NCI-H187 (cell line): ENCODE measurements at regions not wholly inside any gene's neighbourhood (a gene's known extent, or its start where the extent isn't known, plus 50 kb on each side); places are given as distances from the start of the nearest gene placed in this dataset.

Experiments used
- DNase-seq, 2 experiments: peaks; one replicate each; lab custom pipeline; 2025; lab: John Stamatoyannopoulos, UW

DNA sequence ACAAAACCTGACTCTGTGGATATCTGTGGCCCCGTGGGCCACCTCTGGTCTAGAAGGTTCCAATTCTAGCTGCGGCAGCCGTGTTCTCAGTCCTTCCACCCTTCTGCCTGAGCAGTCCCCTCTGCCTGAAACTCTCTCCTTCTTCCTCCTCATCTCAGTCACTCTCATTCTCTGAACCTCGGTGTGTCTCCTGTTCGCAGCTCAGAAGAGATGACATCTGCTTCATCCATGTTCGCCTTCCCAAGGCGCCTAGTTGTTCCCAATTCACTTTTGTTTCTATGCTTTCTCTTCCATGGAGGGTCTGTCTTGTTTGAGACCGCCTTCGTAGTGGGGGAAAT is 95.5 kb downstream of the CEBPB start:
- DNase-seq = no peak

DNA sequence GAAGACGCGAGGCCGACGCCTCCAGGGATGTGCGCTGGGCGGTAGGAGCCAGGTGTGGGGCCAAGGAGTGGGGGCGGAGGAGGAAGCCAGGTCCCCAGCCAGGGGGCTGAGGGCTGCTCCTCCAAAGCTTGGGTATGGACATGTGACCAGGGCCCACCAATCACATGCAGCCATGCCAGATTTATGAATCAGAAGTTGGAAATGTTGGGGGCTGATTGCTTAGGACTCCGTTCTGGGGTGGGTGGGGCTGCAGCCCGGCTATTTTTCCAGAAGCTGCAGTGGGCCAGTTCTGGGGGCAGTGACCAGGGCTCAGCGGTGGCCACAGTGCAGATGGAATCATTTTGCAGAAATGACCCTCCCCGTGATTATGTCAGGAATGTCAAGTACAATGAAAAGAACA is 96.0 kb downstream of the CEBPB start:
- DNase-seq = no peak

DNA sequence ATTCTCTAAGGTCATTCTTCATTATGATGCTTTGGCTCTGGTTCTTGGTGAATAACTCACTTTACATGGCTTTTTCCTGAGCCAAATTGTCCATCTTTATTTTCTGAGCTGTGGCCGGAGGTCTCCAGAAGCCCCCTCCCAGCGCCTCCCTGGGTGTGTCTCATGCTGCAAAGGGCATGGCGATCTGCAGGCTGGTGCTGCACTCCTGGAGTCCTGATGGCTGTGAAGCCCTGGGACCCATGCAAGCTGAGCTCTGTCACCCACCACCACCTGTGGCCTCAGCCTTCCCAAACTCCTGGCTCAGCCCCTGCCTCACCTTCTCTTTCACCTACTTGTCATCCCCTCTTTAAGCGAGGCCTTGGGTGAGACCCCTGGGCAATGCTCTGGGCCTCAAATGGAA is 96.9 kb downstream of the CEBPB start:
- no peak for DNase-seq

DNA sequence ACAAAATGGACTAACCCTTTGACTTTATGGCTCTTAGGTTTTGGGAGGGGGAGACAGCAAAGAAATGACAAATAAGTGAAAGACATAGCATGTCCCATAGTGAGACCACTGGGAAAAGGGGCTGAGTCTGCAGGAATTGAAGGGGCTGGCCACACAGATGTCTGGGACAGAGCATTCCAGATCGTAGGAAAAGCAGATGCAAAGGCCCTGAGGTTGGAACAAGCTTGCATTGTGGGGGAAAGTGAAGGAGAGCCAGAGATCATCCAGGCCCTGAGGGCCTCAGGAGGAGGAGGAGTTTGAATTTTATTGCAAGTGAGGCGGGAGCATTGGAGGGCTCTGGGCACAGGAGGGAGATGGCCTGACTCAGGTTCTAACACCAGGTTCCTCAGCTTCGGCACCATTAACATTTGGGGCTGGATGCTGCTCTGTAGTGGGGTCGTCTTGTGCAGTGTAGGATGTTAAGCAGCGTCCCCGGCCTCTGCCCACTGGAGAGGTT is 97.5 kb downstream of the CEBPB start:
- no peak for DNase-seq

DNA sequence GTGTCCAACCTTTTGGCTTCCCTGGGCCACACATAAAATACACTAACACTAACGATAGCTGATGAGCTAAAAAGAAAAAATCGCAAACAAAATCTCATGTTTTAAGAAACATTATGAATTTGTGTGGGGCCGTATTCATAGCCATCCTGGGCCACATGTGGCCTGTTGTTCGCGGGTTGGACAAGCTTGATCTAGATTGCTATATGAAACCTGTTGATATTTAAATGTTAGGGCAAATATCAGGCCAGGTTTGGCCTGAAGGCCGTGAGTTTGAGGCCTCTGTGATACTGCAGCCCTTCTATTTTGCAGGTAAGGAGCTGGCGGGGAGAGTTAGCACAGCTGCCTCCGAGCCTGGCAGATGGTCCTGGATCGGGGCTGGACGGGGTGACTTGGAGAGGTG is 99.0 kb downstream of the CEBPB start:
- no peak for DNase-seq

DNA sequence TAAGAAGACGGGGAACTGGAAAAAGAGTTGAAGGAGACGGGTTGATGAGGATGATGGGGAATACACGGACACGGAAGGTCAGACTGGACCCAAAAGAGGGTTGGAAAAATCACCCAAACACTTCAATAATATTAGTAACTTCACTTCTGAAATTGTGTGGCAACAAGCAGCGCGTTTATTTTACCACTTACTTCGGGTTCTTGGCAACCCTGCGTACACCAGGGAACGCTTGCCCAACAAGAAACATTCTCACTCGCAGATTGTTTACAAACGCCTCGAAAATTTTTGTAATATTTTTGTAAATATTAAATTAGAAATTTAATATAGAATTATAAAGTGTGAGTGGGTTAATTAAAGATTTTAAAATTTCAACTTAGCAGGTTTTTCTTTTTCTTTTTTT is 99.5 kb downstream of the CEBPB start:
- no peak for DNase-seq

DNA sequence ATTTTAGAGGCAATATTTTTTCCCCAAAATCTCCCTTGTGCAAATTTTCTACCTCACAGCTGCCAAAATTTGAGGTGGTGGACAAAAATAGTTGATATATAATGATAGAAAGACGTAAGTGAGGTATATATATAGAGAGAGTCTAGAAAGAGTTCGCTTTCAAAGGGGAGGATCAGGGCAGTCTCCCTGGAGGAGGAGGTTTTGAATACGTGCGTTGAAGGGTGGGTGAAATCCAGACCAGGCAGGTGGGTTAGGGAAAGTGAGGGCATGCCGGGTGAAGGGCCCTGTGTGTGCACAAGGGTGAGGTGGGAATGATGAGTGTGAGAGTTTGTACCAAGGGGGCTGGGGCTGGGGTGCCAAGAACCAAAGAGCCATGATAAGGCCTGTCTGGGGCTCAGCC is 100.2 kb downstream of the CEBPB start:
- DNase-seq = no peak

DNA sequence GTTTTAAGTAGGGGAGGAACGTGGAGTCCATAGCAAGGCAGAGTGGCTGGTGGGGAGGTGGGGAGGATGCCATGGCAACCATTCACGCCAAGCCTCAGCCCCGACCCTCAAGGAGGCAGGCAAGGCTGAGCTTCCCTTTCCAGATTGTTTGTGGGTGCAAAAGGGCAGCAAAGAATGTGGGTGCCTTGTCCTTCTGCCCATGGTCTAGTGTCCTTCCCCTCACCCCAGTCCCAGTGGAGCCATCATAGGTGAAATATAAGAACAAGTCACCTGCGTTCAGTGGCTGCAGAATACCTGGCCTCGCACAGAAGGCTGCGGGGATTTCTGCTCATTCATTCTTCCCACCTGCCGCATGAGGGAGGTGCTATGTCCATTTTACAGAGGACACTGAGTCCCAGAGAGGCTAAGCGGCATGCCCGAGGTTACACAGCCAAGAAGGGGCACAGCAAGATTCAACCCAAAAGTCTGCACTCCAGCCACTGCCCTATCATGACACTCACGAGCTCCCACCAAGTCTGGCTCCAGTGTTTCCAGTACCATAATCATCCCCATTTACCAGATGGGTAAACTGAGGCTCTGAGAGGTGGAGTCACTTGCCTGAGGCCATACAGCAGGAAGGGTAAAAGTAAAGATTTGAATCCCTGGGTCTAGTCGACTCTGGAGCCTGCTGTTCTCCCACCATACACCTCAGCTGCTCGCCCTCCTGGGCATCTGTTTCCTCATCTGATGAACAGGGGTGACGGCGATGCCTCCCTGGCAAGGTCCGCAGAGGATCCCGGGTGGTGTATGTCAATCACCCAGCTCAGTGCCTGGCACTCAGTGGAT is 100.8 kb downstream of the CEBPB start:
- DNase-seq = no peak

DNA sequence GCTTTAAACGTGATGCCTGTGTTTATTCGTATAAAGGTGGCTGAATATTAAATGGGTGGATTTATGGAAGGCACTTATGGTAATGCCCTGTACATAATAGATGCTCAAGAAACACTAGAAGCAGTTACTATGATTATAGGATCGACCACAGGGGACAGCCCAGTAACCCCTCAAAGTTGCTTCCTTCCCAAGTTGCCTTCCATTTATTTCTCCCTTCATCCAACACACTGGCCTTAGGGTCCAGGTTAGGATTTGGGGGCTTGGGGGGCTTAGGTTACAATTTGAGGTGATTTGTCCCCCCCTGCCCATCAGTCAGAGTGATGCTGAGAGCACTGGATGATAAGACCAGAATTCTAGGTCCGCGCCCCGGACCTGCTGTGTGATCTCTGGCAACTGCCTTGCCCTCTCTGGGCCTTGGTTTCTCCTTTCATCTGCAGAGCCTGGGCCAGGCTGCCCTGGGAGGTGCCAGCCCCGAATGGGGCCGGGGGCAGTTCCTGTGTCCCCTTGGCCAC is 101.5 kb downstream of the CEBPB start:
- no peak for DNase-seq

DNA sequence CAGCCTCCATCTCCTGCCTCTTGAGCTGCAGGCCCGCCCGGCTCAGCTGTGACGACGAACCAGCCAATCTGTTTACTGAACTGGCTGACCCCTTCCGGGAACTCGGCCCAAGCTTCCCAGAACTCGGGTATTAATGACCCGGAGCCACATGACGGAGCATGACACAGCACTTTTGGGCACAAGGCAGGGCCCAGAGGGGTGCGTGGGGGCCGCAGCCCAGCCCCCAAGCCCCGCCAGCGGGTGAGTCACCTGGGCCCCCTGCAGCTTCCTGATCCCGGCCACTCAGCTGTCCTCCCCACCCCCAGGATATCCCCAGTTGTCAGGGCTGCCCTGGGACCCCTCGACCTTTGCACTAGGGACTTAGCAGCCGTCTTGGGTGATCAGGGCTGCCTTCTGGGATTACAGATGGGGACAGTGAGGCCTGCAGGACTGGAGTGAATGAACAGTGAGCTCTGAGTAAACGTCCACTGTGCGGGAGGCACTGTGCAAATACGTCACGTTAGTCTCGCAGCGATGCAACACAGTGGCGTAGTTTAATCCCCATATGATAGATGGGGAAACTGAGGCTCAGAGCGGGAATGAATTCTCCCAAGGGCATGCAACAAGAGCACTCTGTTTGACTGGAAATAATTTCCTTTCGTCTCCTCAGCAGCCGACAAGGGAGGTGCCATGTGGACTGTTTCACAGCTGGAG is 102.1 kb downstream of the CEBPB start:
- no peak for DNase-seq

DNA sequence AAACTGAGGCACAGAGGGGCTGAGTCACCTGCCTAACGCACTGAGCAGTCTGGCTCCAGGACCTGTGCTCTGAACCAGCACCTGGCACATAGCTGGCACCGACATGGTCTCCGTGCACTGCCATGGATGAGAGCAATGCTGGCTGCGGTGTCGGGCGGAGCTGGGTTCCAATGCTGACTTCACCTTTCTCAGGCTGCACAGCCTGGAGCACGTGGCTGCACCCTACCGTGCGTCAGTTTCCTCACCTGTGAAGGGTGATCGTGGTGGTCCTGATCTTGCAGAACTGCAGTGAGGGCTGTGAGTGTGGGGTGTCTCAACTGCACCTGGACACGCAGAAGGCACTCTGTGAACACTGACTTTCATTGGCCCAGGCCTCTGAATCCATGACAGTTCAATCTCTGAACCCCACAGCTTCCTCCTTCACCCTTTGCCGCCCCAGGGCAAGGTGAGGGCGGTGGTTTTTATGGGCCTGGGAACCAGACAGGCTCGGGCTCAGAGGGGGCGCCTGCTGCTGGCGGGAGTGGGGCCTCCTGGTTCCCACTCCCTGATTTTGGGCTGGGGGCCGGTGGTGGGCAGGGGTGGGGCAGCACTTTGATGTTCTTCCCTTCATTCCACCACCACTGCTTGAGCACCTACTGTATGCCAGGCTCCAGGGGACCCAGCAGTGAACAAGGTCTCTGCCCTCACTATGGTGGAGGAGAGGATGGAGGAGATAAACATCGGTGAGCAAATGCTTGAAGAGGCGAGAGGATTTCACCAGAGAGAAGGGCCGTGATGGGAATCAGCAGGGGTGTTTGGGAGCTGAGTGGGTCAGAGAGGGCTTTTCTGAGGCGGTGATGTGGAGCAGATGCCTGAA is 102.9 kb downstream of the CEBPB start:
- DNase-seq = no peak

DNA sequence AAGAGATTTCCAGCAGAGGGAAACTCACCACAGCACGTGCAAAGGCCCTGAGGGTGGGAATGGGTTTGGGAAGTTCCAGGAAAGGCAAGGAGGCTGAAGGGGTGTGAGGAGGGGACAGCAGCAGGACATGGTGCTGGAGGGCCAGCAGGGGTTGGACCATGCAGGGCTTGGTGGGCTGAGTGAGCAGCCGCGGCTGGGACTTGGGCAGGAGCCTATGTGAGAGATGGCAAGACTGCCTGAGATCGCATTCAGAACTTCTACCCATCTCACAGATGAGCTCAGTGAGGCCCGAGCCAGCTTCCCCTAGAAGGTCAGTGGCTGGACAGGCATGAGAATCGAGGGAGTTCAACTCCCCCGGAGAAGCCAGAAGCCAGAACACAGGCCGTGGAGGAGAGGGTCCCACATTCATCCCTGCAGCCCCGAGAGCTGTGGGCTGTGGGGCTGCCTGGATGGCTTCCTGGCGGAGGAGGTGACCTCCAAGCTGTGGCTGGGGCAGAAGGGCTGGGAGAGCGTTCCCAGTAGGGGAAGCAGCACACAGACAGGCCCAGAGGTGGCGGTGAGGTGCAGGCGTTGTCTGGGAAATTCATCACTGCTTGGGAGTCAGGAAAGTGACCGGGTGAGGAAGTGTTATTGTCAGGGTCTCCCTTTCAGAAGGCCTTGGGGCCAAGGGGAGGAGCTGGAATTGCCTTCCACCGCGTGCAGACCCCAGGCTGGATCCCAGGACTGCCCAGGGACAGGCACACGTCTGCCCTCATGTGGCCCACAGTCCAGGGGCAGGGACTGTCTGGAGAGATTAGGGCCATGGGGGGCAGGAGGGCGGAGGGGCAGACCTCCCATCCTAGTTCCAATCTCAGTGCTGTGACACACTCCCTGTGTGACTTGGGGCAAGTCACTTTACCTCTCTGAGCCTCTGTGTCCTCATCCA is 103.8 kb downstream of the CEBPB start:
- no peak for DNase-seq

DNA sequence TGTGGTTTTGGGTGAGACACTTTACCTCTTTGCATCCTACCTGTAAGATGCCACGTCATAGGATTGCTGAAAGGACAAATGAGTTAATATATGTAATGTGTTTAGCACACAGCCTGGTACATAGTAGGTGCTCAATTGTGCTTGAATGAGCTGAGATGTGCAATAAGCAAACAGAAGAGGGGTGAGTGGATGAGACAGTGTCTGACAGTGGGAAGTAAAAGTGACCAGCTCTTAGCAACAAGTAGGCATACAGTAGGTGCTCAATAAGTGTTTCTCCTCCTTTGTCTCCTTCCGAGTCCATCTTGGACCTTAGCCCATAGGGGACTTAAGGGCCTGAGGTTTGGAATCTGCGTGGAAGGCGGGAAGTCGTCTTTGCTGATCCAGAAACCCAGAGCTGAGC is 104.7 kb downstream of the CEBPB start:
- no peak for DNase-seq

DNA sequence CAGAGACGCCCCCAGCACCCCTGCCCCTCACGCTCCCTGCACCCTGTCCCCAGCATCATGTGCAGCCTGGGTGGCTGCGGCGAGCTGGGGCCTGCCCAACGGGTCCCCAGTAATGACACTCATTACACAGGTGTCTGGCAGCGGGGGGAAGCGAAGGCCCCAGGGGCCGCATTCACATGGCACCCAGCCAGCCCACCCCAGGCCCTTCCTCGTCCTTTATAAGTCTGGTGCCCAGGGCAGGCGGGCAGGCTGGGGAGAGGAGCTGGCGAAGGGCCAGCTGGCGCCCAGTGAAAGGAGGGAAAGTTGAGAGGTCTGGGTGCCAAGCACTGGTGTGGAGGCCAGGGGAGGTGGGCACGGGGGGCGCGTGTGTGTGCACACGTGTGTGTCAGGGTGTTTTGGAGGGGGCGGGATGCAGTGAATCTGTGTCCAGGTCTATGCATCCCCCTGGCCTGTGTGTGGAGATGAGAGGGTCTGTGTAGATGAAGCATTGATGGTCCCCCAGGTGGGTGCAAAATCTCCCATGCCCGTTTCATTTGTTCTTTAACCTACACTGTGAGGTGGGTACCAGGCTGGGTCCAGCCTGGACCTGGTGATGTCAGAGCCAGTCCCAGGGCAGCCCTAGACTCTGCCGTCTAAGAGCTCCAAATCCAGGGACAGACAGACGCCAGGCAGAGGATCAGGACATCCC is 105.3 kb downstream of the CEBPB start:
- DNase-seq = no peak

DNA sequence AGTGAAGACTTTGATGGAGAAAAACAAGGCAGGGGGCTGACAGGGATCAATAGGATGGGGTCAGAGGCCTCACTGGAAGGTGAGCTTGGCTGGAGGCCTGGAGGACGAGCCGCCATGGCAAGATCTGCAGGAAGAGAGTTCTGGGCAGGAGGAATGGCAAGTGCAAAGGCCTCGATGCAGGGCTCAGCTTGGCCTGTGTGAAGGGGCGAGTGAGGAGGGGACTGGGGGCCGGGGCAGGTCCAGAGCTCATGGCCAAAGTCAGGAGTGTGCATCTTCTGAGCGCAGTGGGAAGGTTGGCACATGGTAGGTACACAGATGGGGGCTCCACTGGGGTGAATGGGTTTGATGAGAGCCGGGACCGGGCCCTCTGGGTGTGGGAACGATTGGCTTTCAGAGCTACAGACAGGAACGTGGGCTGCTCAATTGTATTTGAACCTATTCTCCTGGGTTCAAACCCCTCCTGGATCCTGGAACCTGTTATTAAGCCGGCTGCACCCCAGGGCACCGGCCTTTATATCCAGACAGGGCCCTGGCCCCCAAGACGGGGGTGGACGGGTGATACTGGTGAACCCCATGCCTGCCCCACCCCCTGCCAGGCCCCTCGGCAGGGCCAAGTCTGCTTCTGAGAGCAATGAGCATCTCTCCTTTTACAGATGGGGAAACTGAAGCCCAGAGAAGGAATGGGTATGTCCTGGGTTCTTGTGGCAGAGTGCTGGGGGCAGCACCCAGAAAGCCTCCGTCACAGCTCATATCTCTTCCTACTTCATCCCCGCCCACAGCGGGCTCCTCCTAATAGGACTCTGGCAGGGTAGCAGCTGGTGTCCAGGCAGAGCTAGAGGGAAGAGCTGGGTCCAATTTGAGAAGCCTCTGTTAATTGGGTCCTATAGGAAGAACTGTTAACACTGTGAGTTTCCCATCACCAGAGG is 106.1 kb downstream of the CEBPB start:
- no peak for DNase-seq

DNA sequence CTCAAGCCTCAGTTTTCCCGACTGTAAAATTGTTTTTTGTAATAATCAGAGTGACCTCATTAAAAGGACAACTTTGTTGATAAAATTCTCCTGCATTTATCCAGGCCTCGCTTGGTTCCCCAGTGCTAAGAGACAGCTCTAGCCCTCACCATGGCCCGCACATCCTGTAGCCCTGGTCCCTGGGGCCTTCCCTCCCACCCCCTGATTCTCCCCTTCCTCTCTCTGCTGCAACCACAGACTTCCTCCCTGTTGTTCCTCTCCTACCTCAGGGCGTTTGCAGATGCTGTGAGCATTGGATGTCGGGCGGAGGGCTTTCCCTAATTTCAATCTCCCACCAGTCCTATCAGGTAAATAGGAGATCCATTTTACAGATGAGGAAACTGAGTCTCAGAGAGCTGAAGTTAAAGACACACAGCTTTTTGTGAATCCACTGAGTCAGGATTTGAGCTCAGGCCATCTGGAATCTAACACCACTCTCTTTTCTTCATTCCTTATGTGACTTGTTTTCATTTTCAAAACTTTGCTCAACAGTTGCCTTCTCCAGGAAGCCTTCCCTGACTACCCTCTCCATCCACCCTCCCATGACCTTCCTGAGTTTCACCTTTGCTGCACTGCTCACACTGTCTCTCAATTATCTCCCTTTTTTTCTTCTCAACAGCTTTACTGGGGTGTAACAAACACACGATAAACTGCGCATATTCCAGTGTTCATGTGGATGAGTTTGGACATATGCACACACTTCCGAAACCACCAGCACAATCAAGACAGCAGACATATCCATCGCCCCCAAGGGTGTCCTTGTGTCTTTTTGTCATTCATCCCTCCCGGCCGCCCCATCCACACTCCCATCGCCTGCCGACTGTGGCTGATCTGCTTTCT is 107.1 kb downstream of the CEBPB start:
- DNase-seq = no peak

DNA sequence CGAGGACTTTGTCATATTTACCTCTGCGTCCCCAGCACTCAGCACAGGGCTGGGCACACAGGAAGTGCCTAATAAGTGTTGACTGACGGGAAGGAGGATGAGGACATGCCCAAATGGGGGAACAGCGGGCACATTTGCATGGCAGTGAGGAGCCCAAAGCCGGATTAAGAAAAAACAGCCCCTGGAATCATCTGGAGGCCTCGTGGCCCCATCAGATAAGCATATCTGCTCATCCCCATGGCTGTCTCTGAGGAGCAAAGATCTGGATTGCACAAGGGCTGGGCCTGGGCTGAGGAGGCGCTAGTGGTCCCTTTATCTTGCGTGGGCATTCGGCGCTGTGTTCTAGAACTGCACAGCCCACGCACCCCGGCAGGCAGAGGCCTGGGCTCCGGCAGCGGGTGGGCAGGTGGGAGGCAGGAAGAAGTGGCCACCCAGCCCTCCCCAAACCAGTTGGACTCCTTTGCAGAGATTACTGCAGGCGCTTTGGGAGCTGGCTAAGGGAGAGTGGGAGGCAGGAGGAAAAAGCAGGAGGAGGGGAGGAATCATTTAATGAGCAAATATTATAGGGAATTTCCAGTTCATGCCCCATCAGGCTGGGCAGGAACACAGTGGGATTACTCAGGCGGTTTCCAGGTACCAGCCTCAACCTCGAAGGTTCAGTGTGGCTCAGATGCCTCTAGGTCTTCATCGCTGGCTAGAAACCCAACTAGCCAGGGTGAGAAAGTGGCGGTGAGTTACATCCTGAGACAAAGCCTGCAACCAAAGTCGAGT is 108.1 kb downstream of the CEBPB start:
- no peak for DNase-seq

DNA sequence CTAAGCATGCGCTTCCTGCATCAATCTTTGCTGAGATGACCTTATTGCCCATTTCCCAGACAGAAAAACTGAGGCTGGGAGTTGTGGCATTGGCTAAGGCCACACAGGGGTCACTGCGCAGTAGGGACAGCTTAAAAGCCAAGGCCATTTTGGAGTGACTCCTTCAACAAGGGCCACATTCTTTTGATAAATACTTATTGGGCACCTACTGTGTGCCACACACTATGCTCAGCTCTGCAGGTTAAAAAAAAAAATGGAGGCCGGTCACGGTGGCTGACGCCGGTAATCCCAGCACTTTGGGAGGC is 108.6 kb downstream of the CEBPB start:
- DNase-seq = no peak
